ENCODE measurements at regions not wholly inside any gene's neighbourhood (a gene's known extent, or its start where the extent isn't known, plus 50 kb on each side); places are given as distances from the start of the nearest gene placed in this dataset.
"Not testable (repeated sequence)": the region's sequence is repeated elsewhere in the genome, so short reads cannot be mapped to it uniquely, and the experiment has no call there.

- Histone ChIP-seq H3K4me2 (no peak overlapping the region), H3K9ac (no peak overlapping the region), H3K27ac (no peak overlapping the region), H3K4me1 (no peaks in the 10 kb centered on the region), H3K27me3 (no peaks in the 10 kb centered on the region), H3K36me3 (no peaks in the 10 kb centered on the region), H3K9me3 (replicated peaks in 1 of 11) (peaks cover 0 to 8% (median 4%) of the 10 kb centered on the region in 11 experiments; a peak in 13 of 22 replicates), H4K20me1 (no peaks in the 10 kb centered on the region), H3K4me3 (no peak overlapping the region)
- TF ChIP-seq Cebpa-rat (IDR thresholded peaks at IDR 0.05) = no peak
Measured at GRCh38 chr2:58336416-58336815, 95.3 kb upstream of the FANCL start.

- Histone ChIP-seq H3K36me3 (no peaks in the 10 kb centered on the region), H3K27ac (no peak overlapping the region), H3K9ac (no peak overlapping the region), H4K20me1 (no peaks in the 10 kb centered on the region), H3K4me1 (no peaks in the 10 kb centered on the region), H3K27me3 (no peaks in the 10 kb centered on the region), H3K9me3 (replicated peaks in 1 of 11) (no peaks in the 10 kb centered on the region), H3K4me2 (no peak overlapping the region), H3K4me3 (no peak overlapping the region)
- TF ChIP-seq Cebpa-rat (IDR thresholded peaks at IDR 0.05) = no peak
Measured at GRCh38 chr2:58334414-58334813, 93.3 kb upstream of the FANCL start.

- not testable (repeated sequence) for H3K4me2 ChIP-seq; H3K9me3 ChIP-seq (replicated peaks in 1 of 11); H3K9ac ChIP-seq; H3K27ac ChIP-seq; H3K4me3 ChIP-seq; H3K4me1 ChIP-seq; H3K27me3 ChIP-seq; H3K36me3 ChIP-seq; H4K20me1 ChIP-seq
Measured at GRCh38 chr2:58325296-58325895, 84.3 kb upstream of the FANCL start.

GRCh38 chr2:58319481-58319880 lies 78.4 kb upstream of the FANCL start:
- Histone ChIP-seq H4K20me1 (no peaks in the 10 kb centered on the region), H3K4me1 (no peaks in the 10 kb centered on the region), H3K4me3 (no peak overlapping the region), H3K36me3 (no peaks in the 10 kb centered on the region), H3K4me2 (no peak overlapping the region), H3K27me3 (no peaks in the 10 kb centered on the region), H3K27ac (no peak overlapping the region), H3K9ac (no peak overlapping the region), H3K9me3 (replicated peaks in 1 of 11) (no peaks in the 10 kb centered on the region)
- TF ChIP-seq Cebpa-rat (IDR thresholded peaks at IDR 0.05) = no peak

- not testable (repeated sequence) for H3K4me1 ChIP-seq; H4K20me1 ChIP-seq; H3K9ac ChIP-seq; H3K27me3 ChIP-seq; H3K4me2 ChIP-seq; H3K36me3 ChIP-seq; H3K4me3 ChIP-seq; H3K9me3 ChIP-seq (replicated peaks in 1 of 11); H3K27ac ChIP-seq
Measured at GRCh38 chr2:58318949-58319348, 77.8 kb upstream of the FANCL start.

GRCh38 chr2:58313926-58314325 lies 72.8 kb upstream of the FANCL start:
- no peak overlapping the region for H3K9ac ChIP-seq
- H4K20me1 ChIP-seq = no peaks in the 10 kb centered on the region
- H3K27ac ChIP-seq = no peak overlapping the region
- no peak for TF ChIP-seq Cebpa-rat (IDR thresholded peaks at IDR 0.05)
- H3K4me2 ChIP-seq = no peak overlapping the region
- H3K9me3 ChIP-seq (replicated peaks in 1 of 11) = no peaks in the 10 kb centered on the region
- no peaks in the 10 kb centered on the region for H3K4me1 ChIP-seq
- H3K4me3 ChIP-seq = no peak overlapping the region
- H3K36me3 ChIP-seq = no peaks in the 10 kb centered on the region
- no peaks in the 10 kb centered on the region for H3K27me3 ChIP-seq

- no peaks in the 10 kb centered on the region for H3K4me1 ChIP-seq
Measured at GRCh38 chr2:58308435-58308834, 67.3 kb upstream of the FANCL start.

GRCh38 chr2:58304843-58305242 lies 63.7 kb upstream of the FANCL start:
- Histone ChIP-seq H3K4me3 (no peak overlapping the region), H3K9me3 (replicated peaks in 1 of 11) (no peaks in the 10 kb centered on the region; a peak in 1 of 22 replicates), H3K4me2 (no peak overlapping the region), H3K4me1 (no peaks in the 10 kb centered on the region), H4K20me1 (no peaks in the 10 kb centered on the region), H3K36me3 (no peaks in the 10 kb centered on the region), H3K27me3 (no peaks in the 10 kb centered on the region), H3K9ac (no peak overlapping the region), H3K27ac (no peak overlapping the region)
- no peak for TF ChIP-seq Cebpa-rat (IDR thresholded peaks at IDR 0.05)

More at GRCh38 chr2:58308435-58308834, 67.3 kb upstream of the FANCL start:
- Histone ChIP-seq H3K4me2 (no peak overlapping the region), H4K20me1 (no peaks in the 10 kb centered on the region), H3K9ac (no peak overlapping the region), H3K27me3 (no peaks in the 10 kb centered on the region), H3K36me3 (no peaks in the 10 kb centered on the region), H3K9me3 (replicated peaks in 1 of 11) (no peaks in the 10 kb centered on the region; a peak in 1 of 22 replicates), H3K4me3 (no peak overlapping the region), H3K27ac (no peak overlapping the region)
- no peak for TF ChIP-seq Cebpa-rat (IDR thresholded peaks at IDR 0.05)

GRCh38 chr2:58299123-58299522 lies 58.0 kb upstream of the FANCL start:
- Histone ChIP-seq H4K20me1 (no peaks in the 10 kb centered on the region), H3K9me3 (replicated peaks in 1 of 11) (no peaks in the 10 kb centered on the region; a peak in 1 of 22 replicates), H3K4me1 (no peaks in the 10 kb centered on the region), H3K27me3 (no peaks in the 10 kb centered on the region), H3K36me3 (no peaks in the 10 kb centered on the region), H3K4me3 (no peak overlapping the region), H3K27ac (no peak overlapping the region), H3K9ac (no peak overlapping the region), H3K4me2 (no peak overlapping the region)
- no peak for TF ChIP-seq Cebpa-rat (IDR thresholded peaks at IDR 0.05)

GRCh38 chr2:58293056-58293455 lies 51.9 kb upstream of the FANCL start:
- no peak overlapping the region for H3K9ac ChIP-seq
- H3K27ac ChIP-seq = no peak overlapping the region
- H4K20me1 ChIP-seq = no peaks in the 10 kb centered on the region
- no peaks in the 10 kb centered on the region for H3K36me3 ChIP-seq
- no peak overlapping the region for H3K4me2 ChIP-seq
- H3K27me3 ChIP-seq = no peaks in the 10 kb centered on the region
- no peak overlapping the region for H3K4me3 ChIP-seq
- TF ChIP-seq Cebpa-rat (IDR thresholded peaks at IDR 0.05) = no peak
- no peaks in the 10 kb centered on the region for H3K4me1 ChIP-seq
- no peaks in the 10 kb centered on the region for H3K9me3 ChIP-seq (replicated peaks in 1 of 11)
